DMS114 treated with DMSO at 0.1 percent for 48 hours (cell line): ENCODE measurements at regions not wholly inside any gene's neighbourhood (a gene's known extent, or its start where the extent isn't known, plus 50 kb on each side); places are given as distances from the start of the nearest gene placed in this dataset.

Experiments
- DNase-seq: peaks from one replicate; lab custom pipeline; 2025; ENCODE audit not compliant: unreplicated experiment; lab: John Stamatoyannopoulos, UW

DNA sequence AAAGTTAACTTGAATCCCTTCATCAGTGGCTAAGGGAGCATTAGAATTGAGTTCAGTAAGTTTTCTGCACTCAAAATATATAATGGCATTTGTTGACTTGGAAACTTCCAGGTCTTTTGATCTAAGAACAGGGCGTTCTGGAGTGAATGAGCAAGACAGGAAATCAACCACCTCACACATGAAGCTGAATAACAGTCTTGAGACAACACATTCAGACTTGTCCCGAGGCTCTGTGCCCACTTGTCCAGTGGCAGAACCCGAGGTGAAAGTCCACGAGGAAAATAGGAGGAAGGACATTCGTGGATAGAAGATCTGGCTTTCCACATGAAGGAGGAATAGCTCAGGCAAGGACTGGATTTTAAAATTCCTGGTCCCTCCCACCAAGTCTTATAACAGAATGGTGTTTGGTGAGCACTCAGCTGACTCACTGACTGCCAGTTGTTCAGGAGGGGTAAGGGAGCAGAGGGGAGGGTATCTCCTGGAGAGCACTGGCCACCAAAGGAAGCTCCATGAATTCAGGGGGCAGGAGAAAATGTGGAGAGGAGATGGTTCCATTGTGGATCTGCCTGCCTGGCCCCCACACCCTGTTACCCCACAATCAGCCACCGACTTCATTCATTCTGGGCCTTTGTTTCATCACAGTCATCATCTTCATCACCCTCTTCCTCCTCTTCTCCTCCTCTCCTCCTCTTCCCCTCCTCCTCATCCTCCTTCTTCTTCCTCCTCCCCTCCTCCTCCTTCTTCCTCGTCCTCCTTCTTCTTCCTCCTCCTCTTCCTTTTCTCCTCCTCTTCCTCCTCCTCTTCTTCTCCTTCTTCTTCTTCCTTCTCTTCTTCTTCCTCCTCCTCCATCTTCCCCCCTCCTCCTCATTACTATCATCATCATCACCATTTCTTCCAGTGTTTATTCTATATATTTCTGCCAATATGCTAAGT is 620.1 kb downstream of the MED13L start:
- no peak for DNase-seq

DNA sequence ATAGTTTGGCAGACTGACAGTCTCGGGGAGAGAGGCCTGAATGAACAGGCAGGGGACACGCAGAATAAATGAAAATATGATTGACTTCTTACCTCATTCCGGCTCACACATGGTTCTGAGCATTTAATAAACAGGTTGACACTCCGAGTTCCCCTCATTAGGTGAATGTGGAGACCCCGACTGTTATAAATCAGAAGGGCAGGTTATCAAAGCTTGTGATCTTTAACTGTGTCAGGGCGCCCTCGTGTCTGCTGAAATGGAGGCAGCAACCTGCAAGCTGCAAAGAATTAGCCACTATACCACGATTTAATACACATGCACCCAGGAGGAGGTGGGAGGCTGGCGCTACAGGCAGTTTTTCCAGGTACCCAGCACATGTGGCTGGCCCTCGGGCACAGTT is 627.5 kb downstream of the MED13L start:
- DNase-seq, result no peak

DNA sequence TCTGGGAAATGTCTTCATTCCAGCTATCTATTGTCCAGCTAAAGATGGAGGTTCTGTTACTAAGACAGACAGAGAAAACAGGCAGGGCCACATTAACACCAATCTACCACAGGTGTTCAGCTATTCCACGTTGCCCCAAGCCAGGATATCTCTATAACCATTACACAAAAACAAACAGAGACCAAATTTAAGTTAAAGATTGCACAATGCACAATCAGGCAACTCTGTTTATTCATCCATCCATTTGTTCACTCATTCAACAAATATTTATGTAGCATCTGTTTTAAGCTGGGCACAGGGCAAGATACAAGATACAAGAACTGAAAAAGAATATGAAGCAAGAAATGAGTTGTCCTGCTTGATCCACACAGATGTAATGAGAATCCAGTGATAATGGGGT is 629.0 kb downstream of the MED13L start:
- no peak for DNase-seq

DNA sequence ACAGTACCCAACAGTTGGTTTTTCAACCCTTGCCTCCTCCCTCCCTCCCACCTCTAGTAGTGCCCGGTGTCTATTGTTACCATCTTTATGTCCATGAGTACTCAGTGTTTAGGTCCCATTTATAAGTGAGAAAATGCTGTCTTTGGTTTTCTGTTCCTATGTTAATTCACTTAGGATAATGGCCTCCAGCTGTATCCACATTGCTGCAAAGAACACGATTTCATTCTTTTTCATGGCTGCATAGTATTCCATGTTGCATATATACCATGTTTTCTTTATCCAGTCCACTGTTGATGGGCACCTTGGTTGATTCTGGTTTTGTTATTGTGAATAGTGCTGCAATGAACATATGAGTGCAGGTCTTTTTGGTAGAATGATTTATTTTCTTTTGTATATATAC is 631.3 kb downstream of the MED13L start:
- DNase-seq, result no peak

DNA sequence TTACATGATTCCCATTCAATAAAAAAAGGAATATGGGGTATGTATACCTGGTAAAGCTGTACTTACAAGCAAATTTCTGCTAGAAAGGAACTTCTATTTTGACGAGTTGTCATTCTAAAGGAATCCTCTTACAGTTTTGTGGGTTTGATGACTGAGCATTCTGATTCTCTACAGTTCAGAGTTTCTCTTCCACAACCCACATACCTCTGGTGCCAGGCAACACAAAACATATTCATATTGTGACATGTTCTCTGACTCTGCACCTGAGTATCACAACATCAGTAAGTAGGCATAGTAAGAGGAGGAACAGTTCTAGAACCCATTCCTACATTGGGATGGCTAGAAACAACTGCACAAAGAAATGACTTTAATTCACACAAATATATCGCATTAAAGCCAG is 636.6 kb downstream of the MED13L start:
- no peak for DNase-seq

DNA sequence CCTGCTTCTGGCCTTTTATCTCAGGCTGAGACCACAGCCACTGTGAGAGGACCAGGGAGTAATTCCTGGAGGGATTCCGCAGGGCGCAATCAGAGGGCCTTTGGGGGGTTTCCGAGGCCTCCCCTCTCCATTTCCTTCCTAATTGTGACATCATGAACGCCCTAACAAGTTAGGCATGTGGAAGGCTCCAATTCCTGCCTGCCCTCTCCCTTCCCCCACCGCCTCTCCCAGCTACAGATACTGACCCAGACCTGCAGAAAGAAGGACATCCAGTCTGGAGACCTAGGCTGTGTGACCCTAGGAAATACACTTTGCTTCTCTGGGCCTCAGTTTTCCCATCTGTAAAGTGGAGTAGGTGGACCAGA is 637.9 kb downstream of the MED13L start:
- DNase-seq, result no peak

DNA sequence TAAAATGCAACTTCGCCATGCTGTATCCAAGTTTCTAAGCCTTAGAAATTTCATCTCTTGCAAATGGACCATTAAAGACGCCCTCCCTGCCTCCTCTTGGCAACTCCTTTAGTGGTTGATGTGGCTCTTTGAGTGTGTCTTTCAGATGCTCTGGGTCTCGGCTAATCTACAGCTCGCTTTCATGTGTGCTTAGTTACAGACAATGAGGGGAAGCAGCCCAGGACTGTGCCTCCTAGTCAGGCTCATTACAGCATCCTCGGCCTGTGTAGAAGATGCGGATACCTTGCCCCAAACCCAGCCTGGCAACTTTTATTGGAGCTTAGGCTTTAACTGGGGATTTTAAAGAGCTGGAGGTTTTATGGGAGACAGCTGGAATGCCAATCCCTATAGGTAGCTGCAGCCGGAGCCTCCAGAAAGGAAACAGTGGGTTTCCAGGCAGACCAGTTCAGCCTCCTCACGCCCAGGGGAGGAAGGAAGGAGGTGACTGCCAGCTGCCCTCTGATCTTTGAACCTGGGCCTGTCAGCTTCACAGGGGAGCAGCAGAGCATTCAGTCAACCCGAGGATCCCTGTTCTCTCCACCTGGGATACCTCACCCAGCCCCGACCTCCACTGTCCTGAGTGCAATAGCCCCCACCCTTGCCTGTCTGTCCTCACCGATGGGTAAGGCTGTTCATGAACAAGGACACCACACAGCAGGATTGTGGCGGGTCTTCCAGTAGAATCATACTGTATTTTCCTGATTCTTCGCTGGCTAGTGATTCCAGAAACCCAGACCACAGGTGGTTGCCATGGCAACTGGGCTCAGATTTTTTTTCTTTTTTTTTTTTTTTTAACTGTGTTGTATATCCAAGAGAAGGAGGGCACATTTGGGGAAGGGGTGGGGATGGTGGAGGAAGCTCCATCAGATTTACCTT is 638.5 kb downstream of the MED13L start:
- no peak for DNase-seq

DNA sequence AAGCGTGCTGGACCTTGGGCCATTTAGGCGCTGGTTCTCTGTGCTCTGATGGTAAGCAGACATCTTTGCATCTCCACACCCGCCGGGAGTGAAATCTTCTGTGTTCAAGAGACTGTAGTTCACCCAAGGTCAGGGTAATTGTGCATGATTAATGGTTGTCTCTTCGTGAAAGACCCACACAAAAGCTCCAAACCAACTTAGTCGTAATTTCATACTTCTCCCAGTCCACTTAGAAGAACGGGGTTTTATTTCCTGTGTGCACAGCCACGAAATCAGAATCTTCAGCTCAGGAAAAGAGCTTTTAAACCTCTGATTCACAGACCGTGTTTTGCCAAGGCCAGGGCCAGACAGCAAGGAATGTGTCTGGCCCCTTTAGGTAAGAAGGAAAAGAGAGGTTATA is 640.9 kb downstream of the MED13L start:
- no peak for DNase-seq

DNA sequence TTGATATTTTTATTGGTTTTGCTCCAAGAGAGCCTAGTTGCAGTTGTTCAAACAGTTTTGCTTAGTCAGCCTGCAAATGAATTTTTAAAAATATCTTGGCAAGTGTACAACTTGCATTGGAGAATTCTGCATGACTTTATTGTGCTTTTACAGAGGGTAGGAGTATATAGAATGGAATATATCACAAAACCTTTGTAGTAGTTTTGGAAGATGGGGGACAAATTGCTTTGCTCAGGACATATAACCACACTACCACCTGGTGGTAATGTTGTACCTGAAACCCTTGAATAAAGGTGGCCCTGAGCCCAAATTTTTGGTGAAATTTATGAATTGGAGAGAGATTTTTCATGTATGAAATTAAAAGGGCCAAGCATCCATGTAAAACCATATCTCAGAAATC is 645.2 kb downstream of the MED13L start:
- DNase-seq, result no peak

DNA sequence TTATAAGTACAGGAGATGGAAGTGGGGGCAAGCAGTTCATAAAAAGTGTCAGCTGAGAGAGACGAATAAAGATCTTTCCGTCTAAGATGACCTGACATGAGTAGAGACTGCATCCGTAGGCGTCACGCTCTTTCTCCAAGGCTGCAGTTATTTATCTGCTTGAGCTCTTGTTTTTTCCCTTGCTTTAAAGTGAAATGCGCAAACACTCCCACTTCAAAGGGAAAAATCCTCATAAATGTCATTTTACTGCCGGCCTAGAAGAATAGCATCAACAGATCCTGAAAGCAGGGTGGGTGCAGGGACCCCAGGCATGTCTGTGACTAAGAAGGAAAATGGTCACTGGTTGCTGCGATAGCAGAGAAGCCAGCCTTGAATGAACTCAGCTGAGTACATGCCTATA is 647.4 kb downstream of the MED13L start:
- no peak for DNase-seq

DNA sequence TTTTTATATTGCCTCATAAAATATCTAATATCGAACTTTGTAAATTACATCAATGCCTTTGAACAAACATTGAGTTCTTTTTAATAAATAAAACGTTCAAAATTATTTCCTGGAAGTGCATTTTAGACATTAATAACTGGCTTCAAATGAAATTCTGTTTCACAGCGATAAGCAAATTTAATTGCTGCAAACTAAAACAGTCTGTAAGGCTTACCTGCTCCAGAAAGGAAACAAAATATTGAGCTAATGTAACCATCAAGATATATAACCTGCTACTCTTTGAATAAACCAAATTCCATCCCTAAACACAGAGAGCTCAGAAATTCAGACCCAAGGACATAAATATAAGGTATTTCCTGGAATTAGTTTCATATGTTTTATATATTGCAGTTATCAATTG is 651.3 kb downstream of the MED13L start:
- no peak for DNase-seq

DNA sequence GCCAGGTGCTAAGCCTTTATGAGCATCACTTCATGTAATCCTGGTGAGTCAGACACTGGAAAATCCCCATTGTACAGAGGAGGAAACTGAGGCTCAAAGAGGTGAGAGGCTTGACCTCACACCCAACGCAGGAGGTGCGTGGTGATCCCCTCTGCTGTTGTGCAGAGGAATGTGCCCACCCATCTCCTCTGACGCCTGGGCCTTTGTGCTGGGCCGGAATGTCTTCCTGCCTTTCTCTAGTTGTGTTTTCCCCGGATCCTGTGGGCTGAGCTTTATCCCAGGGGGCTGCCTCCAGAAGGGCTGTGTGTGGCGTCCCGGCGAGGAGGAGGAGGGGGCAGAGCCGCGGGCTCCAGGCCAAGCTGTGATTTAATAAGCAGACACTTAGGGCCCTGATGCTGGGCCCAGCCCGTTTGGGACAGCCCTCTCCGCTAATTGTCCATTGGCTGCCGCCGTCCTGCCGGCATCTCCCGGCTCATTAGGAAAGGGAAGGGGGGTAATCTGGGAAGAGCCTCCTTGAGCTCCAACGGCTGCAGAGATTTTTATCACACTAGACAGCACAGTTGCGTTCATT is 653.6 kb downstream of the MED13L start:
- DNase-seq, result no peak

DNA sequence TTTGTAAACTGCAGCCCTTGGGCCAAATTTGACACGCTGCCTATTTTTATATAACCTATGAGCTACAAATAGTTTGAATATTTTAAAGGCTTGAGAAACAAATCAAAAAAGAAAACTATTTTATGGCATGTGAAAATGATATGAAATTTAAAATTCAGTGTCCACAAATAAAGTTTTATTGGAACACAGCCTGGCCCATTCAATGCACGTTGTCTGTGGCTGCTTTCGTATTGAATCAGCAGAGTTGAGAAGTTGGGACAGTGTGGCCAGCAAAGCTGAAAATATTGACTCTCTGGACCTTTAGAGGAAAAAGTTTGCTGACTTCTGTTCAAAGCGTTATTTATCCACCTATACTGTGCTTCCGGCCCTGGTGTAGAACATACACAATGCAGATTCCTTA is 654.2 kb downstream of the MED13L start:
- DNase-seq, result no peak

DNA sequence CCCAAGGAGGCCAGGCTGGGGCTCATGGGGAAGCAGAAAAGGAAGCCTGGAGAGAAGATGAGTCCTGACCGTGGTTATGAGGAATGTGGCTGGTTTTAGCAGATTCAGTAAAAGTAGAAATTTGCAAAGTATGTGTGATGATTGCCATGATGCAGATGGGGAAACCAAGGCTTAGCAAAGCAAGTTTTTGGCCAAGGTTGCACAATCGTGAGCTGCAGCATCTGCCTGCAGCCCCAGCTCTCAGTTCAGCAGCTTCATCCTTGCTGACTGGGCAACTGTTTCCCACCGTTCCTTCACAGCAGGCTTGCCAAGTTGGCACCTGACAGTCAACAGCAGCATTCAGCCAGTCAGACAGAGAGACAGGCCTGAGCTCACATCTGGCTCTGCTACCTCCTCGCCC is 656.7 kb downstream of the MED13L start:
- no peak for DNase-seq

DNA sequence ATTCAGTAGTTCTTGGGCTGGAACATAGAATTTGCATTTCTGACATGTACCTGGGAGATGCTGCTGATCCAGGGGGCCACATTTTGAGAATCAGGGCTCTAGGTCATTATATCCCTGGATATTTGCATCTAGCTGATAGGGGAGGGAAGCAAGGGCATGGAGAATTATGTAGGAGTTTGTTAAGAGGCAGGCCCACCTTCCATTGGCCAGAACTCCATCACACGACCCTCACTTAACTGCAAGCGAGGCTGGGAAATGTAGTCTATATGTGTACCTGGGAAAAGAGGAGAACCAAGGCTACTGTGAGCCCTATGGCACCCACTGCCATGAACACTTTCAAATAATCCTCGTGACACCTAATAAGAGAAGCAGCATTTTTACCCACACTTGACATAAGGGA is 657.6 kb downstream of the MED13L start:
- DNase-seq, result no peak

DNA sequence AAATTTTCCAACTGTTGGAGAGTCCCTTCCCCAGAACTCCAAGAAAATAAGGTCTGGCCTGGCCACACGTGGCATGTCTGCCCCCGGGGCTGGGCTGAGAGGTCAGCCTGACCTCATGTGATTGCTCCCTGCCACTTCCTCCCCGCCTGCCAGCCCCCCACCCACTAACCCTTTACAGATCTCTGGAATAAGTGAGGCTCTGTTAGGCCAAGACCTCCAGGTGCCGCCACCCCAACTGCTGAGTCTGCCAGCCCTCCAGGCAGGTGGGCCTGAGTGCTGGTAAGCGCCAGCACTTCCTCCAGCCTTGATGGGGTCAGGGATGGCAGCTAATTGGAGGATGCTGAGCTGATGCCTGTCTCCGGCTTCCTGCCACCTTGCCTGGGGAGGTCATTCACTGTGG is 658.4 kb downstream of the MED13L start:
- no peak for DNase-seq

DNA sequence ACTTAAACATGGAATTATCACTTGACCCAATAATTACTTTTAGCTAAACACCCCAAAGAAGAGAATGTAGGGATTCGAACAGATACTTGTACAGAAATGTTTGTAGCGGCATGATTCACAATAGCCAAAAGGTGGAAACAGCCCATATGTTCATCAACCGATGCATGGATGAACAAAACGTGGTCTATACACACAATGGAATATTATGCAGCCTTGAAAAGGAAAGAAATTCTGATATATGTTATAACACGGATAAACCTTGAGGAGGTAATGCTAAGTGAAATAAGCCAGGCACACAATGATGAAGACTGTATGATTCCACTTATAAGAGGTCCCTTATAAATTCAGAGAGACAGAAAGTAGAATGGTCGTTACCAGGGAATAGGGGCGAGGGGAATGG is 659.4 kb downstream of the MED13L start:
- no peak for DNase-seq

DNA sequence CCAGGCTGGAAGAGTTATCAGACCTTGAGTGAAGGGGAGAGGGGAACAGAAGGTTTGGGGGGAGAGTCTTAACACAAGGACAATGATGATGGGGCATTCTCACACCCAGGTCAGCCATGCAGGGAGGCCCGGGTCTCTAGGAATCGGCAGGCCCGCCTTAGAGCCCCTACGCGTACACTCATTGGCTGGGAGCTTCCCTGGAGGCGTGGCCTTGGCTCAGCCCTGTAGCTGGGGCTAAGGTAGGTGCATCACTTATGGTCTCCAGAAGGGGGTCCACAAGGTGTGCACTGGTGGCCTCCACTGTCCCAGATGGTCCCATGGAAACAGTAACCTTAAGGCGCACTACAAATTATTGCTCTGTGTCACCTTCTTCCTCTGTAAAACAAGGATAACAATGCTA is 660.1 kb downstream of the MED13L start:
- DNase-seq, result no peak

DNA sequence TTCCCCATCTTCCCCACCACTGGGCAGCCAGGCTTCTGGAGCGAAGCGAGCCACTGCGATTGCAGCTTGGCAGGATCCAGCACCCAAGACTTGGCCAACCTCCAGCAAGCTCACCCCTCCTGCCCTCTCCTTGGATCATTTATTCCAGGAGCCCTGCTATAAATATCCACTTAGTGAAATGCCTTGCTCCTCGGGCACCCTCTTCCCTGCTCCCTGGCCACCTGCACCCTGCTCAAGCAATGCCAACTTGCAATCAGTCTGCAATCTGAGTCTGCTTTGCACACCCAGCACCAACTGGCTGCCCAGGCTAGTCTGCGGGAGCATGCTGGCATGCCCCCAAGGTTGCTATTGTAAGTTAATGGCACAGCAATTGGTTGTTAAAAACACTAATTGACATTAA is 666.0 kb downstream of the MED13L start:
- DNase-seq, result no peak

DNA sequence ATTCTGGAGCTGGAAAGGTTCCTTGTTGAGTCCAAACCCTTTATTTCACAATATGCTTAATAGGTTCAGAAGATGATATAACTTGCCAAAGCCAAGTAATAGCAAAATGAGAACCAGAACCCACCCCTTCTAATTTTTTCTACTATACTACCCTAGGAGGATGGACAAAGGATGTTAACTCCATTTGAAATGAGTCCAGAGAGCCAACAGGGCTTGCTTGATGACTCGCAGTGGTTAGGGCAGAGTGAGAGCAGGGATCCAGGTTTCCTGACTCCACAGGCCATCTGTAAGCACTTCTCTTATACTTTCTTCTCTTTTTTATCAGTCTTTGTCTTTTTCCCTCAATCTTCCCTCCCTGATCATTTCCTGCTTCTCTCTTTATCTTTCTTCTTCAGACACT is 668.1 kb downstream of the MED13L start:
- DNase-seq, result no peak

DNA sequence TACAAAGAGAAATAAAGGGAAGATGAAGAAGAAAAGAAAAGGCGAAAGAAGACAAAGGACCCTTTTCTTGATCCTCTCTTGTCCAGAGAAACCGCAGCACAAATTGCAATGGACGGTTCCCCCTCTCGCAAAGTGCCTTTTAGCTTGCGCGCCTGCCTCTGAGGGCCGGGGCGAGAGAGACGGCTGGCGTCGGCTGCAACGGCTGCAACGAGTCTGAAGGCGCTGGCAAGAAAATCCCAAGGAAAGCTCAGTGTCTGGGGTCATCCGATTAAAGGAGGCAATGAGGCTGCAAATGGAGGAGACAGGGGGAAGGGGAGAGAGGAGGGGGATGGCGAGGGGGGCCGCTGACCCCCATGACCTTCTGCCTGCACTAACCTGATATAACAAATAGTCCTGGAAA is 671.5 kb downstream of the MED13L start:
- no peak for DNase-seq
